HG02623 (cell line): ENCODE measurements at regions not wholly inside any gene's neighbourhood (a gene's known extent, or its start where the extent isn't known, plus 50 kb on each side); places are given as distances from the start of the nearest gene placed in this dataset.

ENCODE experiments used
- ATAC-seq: cut with Tn5 transposase; IDR thresholded peaks from one replicate; pipeline ENCODE4 v1.9.1; 2021; ENCODE audit warnings: moderate library complexity; ENCODE audit not compliant: unreplicated experiment

GRCh38 chrX:10047133-10047532 lies 80.0 kb downstream of the CLDN34 start:
- no peak for ATAC-seq

DNA sequence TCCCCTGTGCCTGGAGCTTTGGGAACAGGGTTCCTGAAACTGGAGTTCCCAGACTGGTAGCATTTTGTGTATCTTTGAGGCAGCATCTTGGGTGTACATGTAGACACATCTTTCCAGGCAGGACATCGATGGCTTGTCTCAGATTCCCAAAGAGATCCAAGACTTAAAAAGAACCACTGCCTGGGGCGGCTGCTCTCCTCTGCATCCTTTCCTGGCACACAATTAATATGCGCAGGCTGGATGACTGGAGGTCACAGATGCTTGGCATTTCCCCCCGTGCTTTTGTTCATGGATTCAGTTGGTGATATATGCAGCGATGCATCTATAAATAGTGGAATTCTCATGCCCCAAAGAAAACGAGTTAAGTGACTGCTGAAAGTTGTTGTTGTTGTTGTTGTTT lies 80.5 kb downstream of the CLDN34 start:
- no peak for ATAC-seq

- ATAC-seq = no peak
Measured at GRCh38 chrX:10048076-10048475, 80.9 kb downstream of the CLDN34 start.

DNA sequence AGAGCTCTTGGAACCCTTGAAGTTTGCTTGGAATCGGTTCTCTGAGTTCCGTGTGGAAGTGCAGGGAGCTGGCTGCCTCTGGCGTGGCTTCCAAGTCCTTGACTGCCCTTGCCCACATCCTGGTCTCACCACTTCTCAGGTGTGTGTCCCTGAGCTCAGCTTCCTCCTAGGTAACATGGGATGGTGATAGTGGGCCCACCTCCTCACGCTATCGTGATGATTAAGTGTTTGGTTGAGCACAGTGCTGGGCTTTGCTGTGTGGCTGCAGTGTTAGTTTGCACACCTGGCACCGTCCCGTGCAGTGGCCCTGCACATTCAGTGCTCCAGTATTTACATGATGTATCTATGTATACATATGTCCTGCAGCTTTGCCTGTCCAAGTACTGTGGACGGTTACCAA lies 81.5 kb downstream of the CLDN34 start:
- ATAC-seq = no peak

DNA sequence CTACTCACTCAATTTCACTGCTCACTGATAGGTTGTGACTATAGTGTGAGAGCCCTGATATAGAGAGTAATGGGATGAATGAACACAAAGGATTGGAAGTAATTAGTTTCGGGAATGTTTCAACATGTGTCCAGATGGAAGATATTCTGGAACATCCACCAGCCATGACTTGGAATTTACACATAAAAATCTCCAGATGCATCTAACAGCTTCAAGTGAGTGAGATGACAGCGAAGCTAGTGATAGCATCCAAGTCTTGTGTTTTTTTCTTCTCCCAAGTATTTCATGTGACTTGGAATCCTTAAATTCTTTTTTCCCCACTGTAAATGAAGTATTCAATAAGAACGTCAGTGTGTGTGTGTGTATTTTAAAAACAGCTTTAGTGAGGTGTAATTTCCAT lies 82.1 kb downstream of the CLDN34 start:
- no peak for ATAC-seq

DNA sequence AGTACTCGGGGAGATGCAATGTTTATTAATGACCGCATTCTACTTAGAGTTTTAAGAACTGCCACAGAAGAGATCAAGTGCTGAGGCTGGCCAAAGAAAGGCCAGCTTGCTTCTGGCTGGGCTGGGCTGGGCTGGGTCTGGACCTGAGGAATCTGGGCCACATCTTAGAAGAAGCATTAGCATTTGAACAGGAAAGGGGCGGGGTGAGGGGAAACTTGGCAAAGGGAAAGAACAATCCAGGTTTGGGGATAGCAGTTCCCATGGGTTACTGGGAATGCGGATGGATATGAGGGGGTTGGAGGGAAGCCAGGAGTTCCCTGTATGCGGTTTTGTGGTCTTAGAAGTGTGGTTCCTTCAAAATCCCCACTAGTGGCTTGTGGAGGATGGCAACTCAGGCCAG lies 83.3 kb downstream of the CLDN34 start:
- no peak for ATAC-seq

- no peak for ATAC-seq
Measured at GRCh38 chrX:10051866-10052480, 84.8 kb downstream of the CLDN34 start.

GRCh38 chrX:10052906-10053625 lies 85.9 kb downstream of the CLDN34 start:
- no peak for ATAC-seq

- ATAC-seq = no peak
Measured at GRCh38 chrX:10054396-10054795, 87.2 kb downstream of the CLDN34 start.

DNA sequence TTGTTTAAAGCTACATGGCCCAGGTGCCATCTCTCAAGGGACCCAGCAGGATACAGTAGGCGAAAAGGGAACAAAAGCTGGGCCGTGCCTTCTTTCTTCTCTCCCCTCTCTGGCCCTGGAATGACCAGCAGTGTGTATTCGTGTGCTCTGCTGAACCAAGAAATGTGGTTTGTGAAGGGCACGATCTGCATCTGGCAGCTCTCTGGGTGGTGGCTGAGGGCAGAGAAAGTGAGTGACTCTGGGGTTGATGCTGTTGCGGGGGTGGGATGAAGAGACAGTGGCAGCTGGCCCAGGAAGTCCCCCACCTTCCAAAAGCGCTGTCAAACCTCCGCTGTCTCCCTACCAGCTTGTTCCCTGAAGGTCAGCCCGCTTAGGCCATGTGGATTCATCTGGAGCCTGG lies 88.3 kb downstream of the CLDN34 start:
- ATAC-seq = no peak

DNA sequence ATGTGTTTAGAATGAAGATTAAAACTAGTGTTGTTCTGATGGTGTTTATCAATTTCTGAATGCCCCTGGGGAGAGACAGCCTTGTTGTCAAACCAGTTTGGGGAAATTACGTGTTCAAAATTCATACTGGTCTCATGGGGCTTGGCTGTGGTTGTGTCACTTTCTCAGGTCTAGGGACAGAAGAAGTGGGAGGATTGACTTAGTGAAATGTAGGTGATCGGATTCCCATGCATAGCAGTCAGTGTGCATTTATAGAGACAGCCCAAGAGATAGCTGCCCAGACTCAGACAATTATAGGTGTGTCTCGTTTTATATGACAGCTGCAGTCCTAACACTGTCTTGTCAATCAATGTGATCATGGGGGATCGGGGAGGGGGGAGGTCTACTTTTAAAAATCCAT lies 94.4 kb upstream of the CLCN4 start:
- ATAC-seq = peak; percentile 48

- ATAC-seq = no peak
Measured at GRCh38 chrX:10062980-10063379, 93.8 kb upstream of the CLCN4 start.

- no peak for ATAC-seq
Measured at GRCh38 chrX:10064736-10065135, 92.0 kb upstream of the CLCN4 start.

DNA sequence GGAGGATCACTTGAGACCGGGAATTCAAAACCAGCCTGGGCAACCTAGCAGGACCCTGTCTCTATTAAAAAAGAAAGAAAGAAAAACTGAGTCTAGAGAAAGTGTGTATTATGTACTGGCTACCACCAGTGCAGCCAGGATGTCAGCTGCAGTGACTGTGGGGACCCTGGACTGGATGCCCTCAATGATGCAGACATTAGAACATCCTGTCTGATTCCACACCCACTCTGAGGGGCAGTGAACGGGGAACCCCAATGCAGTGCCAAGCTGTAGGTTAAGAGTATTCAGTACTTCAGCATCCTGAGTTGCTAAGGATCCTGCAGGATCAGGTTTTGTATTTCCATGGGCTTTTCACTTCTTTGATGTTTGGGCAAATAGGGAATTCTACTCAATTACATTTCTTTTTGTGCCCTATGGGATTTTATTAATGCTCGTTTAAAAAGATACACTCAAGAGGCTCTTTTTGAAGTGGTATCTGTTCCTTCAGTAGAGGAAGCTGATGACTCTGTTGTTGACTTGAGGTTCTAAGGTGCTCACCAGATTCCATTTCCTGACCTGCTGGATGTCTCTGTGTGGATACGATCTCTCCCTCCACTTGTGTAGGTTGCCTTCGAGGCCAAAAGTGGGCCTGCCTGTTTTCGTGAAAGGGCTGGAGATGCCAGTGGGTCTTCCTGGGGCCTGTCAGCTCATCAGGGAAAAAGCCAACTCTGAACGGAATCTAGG lies 85.9 kb upstream of the CLCN4 start:
- ATAC-seq = no peak

- no peak for ATAC-seq
Measured at GRCh38 chrX:10071451-10072144, 85.2 kb upstream of the CLCN4 start.

- no peak for ATAC-seq
Measured at GRCh38 chrX:10072786-10073568, 83.8 kb upstream of the CLCN4 start.

- no peak for ATAC-seq
Measured at GRCh38 chrX:10073671-10074070, 83.1 kb upstream of the CLCN4 start.

DNA sequence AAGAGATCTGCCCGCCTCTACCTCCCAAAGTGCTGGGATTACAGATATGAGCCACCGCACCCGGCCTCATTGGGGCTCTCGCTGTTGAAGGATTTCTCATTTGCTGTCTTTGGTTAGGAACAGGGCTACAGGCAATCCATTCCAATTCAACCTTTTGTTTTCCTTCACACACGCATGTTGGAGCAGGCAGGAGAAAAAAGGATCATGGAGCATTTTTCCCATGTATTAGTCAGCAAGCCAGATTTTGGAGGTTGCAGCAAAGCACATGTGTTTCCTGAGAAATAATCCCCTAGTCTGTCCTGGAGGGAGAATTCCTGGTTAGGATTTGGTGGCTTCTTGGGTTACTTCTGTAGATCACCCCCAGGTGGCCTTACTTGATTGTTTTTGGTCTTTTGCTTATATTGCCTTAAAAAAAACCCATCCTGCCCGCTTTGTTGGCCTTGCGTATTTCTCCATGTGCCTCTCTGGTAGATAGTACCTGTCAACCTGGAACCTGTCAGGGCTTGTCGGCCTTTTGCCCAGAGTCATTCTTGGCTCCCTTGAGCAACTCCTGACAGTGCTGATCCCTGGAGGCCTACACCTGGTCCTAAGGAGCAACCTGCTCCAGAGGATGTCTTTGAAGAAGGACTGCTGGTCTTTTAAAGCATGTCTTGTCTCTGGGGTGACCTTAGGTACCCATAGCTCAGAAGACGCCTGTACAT lies 82.4 kb upstream of the CLCN4 start:
- no peak for ATAC-seq

DNA sequence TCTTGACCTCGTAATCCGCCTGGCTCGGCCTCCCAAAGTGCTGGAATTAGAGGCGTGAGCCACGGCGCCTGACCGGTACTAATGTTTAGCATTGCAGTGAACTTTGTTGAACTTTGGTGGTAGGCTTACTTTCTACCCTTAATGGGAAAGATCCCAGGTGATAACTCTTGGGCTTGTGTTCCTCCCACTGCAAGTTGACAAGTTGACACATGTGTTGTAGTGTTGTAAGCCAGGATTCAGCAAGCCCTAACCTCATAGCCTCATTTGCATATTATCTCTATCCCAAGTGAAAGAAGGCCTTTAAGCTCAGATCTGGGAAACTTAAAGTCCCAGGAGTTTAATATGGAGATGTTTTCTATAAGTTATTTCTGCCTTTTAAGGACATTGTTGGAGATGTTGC lies 80.0 kb upstream of the CLCN4 start:
- ATAC-seq = no peak
